Left colon (tissue), 2 donors: ENCODE measurements at regions not wholly inside any gene's neighbourhood (a gene's known extent, or its start where the extent isn't known, plus 50 kb on each side); places are given as distances from the start of the nearest gene placed in this dataset.
A peak's percentile ranks its signal among the peaks of the same experiment; 100 is the strongest.

ENCODE experiments used
- ATAC-seq: fragments of 200-7000 bp; cut with Tn5 transposase; one replicate; pipeline ENCODE4 v1.9.1; 2020; ENCODE audit warnings: mild to moderate bottlenecking, moderate library complexity
- DNase-seq, 2 donors: peaks; one replicate each; pipeline ENCODE4 v3.0.0-alpha.2; 2020
- intact Hi-C, 2 donors: fragments of 100-400 bp; cut with DNase I in 1 of 2; cut with micrococcal nuclease in 1 of 2; formaldehyde crosslinking; loops; one replicate each; pipeline versions ENCODE4 v1.11.2 to v1.14.0; 2022; cut with DNase I, micrococcal nuclease
- donor health status: DM: no; HTN: no; CAD: no.
- donor health status: DM: yes; HTN: yes; CAD: no.

DNA sequence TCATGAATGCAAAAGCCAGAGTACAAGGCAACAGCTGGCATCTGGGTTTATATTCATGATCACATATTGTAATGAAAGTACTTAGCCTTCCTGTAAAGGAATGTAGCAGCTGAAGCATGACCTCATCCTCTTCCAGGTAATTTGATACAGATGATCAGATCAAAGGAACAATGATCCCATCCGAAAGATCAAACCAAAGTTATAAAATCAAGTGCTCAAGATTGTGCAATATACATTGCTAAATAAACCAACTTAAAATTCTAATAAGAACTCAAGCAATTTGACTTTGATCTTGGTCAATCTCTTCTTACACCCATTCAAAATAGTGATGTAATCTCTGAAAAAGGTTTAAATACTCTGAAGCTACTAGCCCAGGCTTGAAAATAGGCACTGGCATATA lies 113.1 kb upstream of the INPP4B start:
- DNase-seq = no peak
- ATAC-seq = no peak
- intact Hi-C loops = no loop called here

DNA sequence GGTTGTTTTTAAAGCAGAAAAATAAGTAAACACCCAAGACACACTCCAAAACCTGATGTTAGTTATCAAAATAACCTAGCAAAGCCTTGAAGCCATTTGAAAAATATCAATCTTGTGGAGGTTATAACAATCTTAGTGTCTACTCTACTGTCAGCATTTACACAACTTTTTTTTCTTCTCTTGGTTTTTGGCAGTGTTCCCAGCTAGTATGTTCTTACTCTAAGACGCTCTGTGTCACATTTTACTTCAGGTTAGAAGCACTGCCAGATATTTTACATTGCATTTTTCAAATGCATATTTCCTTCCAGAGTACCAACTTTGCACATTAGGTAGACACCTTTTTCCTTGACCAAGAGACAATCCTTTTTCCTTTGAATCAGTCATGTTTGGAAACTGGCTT lies 114.0 kb upstream of the INPP4B start:
- DNase-seq = no peak
- intact Hi-C loops = no loop called here
- ATAC-seq = no peak

DNA sequence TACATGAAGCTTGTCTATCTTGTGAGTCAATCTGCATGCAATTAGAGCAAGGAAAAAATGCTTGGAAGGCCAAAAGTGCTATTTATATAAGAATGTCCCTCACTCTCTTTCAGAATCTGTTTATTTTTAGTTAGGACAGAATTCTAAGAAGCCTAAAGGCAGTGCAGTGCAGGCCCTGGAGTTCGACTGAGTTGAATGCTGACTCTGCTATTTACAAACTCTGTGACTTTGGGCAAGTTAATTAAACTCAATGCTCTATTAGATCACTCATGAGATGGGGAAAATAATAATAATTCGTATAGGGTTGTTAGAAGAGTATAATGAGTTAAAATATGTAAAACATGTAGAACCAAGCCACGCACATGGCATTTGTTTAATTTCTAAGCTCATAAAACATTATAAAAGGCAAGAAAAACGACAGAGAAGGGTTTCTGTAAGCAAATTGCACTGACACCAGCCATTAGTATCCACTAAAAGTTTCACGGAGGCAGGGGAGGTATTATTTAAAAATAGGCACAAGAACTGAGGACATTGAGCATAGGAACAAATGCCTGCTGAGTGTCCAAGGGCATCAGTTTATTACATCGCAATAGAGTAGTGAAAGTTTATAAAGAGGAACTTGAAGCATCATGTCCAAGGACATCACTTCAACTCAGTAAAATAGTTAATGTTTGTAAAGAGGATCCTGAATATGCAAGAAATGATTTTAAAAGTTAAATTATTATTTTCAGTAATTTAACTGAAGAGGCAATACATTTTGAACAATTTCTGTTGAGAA lies 115.0 kb upstream of the INPP4B start:
- intact Hi-C loops = no loop called here
- ATAC-seq = no peak
- no peak for DNase-seq

DNA sequence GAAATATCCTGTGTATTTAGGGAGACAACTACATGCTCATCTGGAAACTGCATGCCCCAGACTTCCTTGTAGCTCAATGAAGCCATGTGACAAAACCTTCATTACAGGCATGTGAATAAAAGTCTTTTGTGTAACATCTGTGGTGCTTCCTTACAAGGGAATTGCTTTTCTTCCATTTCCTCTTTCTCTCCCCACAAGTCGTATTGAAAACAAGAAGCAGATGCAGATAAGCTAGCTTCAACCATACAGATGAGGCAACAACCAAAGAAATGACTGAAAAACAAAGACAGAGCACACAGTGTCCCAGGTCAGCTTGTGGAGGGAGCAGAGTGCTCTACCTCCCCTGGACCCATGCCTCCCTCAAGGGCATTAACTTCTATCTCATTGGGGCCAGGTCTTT lies 115.8 kb upstream of the INPP4B start:
- ATAC-seq (peak; percentile 22), DNase-seq (no peak)
- intact Hi-C loops = no loop called here

DNA sequence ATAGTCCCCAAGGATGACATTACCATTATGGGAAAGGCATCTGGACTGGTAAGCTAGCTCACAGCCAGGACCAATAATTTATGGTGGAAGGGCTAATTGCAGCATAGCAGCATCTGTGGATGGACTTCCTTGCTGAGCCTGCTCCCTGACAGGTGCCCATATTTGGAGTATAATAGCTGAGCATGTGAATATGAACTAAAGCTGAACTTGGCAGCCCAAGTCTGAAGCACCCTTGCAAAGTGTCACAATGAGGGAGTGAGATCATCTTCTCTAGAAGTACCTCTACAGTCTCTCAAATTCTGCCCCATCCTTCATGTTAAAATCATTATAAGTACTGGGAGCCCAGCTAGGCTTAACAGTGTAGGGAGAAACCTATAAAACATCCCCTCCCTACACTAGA lies 128.2 kb upstream of the INPP4B start:
- peak in 1 of 2 donors; percentile 31 for DNase-seq

DNA sequence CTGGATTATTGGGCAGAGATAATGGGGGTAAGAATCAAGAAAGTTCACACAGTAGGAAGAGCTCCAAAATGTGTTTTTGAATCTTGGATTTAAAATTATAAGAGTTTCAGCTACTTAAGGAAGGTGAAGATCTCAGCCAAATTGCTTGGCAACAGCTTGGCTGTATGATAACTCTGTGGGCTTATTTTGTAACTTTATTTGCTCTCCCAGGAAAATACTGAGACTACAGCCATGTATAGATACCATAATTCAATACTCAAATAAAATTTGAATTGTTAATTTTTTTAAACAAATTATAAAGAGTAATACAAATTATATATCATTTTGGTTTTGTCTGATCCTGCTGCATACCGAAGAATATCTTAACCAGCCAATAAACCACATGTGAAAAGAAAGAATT lies 129.5 kb upstream of the INPP4B start:
- no peak for DNase-seq
- intact Hi-C loops = no loop called here
- no peak for ATAC-seq

More for the DNA sequence above, 128.2 kb upstream of the INPP4B start:
- intact Hi-C loops = no loop called here
- ATAC-seq = no peak

DNA sequence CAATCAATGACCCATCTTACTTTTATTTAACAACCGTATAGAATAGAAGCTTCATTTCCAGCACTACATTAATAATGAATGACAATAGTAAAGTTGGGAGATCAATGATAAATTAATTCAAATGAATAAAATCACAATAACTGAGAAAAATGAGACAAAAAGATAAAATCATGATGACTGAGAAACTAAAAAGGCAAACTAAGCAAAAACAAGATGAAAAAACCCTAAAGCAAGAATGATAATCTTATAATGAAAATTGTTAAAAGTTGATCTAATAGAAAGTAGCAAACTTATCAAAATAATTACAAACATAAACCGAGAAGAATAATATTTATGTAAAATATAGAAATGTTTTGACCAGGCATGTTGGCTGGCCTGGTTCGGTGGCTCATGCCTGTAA lies 130.4 kb upstream of the INPP4B start:
- DNase-seq = no peak
- ATAC-seq = no peak
- intact Hi-C loops = no loop called here

DNA sequence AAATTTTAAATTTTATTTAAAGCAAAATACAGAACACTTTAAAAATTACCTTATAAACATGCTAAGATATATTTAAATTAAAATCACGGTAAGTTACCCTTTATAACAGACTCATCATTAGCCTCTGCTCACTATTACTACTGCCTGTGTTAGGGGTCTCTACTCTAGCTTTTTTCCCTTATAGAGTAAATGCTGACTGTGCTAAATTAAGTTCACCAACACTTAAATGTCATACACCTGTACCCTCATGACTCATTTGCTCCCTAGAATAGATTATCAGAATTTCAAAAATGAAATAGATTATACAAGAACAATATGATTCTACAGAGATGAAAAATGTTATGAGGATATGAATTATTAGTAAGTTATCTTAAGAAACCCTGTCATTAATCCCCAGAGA lies 131.1 kb upstream of the INPP4B start:
- DNase-seq (no peak), ATAC-seq (no peak)
- intact Hi-C loops = no loop called here

DNA sequence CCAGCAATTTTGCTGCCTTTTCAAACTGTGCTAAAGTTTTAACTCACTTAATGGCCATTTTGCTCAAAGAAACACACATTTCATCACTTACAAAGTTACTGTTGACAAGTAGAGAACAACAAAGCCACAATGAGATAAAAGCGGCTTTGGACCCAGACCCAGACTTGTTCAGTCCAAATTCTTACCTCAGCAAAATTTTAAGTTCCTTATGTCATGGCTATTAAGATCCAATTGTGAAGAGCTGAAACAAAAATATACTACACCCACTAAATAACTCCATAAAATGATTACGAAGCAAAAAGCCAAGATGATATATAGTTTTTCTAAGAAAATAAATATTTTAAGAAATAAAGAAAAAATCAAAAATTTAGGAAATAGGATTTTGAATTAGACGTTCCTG lies 137.0 kb upstream of the INPP4B start:
- no peak for DNase-seq
- ATAC-seq = no peak
- intact Hi-C loops = no loop called here

DNA sequence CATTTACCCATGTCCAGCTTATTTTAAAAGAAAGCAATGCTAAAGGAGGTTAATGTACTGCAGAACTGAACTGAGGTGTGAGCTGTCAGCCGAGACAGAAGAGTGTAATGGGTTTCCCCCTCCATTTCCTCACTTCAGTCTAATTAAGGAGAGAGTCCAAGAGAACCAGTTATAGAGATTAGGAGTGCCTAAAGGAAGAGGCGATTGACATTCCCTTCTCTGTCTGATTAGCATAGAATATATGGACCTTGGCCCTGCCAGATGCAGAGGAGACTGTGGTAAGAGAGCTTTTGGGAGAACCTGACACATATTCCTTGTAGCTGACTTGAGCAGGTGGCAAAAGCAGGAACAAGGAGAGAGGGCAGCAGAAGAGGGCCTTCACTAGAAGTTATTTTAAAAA lies 137.5 kb upstream of the INPP4B start:
- no peak for DNase-seq
- ATAC-seq = peak; percentile 65
- intact Hi-C loops = no loop called here

DNA sequence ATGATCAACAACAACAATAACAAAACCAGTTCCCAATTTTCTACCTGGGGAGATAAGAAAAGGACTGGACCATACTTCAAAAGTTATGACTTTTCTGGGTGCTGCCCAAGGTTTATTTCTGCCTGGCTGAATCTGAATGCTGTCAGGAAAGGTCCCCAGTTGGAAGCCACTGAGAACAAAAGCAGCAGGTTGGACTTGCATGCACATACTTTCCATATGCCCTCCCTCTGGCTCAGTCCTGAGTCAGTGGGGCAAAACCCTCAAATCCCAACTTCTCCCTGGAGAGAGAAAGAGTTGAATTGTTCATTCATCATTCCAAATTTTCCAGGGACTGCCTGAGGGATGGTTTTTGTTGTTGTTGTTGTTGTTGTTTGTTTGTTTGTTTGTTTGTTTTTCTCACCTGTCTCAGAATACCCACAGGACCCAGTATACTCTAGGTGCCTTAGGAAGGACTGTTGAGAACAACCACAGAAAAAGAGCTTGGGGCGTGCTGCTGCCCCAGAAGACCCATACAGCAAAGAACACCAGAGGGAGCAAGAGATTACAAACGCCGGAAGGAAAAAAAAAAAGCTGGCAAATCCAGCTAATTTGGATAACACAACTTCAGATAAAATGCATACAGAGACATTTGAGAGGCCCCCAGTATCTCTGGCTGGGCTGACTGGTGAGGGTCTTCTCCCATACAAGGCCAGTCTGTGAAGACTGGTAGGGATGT lies 138.9 kb upstream of the INPP4B start:
- DNase-seq (peak in 1 of 2 donors; percentile 11), ATAC-seq (peak; percentile 73)
- intact Hi-C loops = no loop called here

DNA sequence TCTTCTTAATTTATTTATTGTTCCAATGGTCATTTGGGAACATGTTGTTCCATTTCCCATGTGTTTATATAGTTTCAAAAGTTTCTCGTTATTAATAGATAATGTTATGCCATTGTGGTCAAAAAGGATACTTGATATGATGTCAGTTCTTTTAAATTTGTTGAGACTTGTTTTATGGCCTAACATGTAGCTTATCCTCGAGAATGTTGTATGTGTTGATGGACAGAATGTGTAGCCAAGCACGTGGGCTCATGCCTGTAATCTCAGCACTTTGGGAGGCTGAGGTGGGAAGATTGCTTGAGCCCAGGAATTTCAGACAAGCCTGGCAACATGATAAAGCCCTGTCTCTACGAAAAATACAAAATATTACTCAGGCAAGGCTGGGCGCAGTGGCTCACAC lies 168.5 kb upstream of the USP38 start:
- no peak for DNase-seq
- intact Hi-C loops = no loop called here
- no peak for ATAC-seq

DNA sequence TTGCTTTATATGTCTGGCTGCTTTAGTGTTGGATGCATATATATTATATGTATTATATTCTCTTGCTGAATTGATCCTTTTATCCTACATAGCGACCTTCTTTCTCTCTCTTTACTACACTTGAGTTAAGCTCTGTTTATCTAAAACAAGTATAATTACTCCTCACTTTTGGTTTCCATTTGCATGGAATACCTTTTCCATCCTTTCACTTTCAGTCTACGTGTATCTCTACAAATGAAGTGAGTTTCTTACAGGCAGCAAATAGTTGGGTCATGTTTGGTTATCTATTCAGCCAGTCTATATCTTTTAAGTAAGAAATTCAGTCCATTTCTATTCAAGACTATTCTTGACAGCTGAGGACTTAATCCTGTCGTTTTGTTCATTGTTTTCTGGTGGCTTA lies 167.5 kb upstream of the USP38 start:
- DNase-seq (no peak), ATAC-seq (no peak)
- intact Hi-C loops = no loop called here

DNA sequence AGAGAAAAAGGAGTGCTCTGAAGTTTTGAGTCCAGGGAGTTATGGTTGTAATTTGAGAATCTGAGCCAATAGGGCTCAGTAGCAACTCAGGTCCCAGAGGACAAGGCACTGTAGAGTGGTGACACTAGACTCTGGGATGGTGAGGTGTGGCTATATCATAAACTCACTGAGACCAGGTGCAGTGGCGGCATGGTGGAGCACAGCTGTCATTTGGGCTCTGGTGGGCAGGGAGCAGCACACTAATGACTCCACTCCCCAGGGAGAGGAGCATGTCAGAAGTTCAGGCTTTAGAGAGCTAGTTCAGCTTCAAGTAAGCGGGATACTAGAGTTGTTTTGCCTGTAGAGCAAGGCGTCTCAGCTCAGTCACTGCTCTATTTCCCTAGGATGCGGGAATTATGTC lies 165.4 kb upstream of the USP38 start:
- no peak for DNase-seq
- no peak for ATAC-seq
- intact Hi-C loops = no loop called here

DNA sequence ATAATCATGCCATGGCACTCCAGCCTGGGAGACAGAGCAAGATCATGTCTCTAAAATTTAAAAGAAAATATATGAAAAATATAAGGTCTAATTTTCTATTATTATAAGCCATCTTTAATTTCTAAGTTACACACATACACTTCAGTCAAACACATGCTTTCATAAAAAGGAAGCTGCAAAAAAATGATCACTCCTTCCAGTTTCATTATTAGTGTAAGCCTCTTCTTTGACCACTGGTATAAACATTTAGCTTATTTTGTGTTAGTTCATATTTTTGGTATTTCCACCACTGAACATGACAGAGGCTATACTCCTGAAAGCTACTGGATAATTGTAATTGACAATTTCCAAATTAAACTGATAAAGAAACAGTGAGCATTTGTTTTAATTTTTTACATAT lies 163.3 kb upstream of the USP38 start:
- ATAC-seq = no peak
- no peak for DNase-seq
- intact Hi-C loops = no loop called here

DNA sequence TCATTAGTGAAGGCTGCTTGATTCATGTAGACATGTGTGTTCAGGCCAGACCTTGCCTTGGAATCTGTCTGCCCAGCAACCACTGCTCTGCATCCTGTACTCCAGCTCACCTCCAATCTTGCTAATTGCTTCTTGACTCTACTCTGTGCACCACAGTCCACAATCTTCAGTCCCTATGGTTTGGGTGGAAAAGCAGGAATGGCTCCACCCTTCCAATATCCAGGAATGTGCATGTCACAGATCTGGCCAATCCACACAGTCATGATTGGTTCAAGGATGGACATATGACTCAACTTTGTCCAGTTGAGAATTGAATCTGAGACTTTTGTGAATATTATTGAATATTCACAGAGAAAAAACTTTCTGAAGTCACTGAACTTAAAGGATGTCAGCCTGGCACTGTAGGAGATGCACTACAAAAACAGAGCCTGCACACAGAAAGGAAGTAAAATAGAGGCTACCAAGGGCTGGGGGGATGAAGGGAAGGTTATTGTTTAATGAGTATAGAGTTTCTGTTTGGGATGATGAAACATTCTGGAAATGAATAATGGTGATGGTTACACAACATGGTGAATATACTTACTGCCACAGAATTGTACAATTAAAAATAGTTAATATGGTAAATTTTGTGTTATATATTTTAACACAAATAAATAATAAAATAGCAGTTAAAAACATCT lies 161.3 kb upstream of the USP38 start:
- ATAC-seq (no peak), DNase-seq (no peak)
- intact Hi-C loops = no loop called here

DNA sequence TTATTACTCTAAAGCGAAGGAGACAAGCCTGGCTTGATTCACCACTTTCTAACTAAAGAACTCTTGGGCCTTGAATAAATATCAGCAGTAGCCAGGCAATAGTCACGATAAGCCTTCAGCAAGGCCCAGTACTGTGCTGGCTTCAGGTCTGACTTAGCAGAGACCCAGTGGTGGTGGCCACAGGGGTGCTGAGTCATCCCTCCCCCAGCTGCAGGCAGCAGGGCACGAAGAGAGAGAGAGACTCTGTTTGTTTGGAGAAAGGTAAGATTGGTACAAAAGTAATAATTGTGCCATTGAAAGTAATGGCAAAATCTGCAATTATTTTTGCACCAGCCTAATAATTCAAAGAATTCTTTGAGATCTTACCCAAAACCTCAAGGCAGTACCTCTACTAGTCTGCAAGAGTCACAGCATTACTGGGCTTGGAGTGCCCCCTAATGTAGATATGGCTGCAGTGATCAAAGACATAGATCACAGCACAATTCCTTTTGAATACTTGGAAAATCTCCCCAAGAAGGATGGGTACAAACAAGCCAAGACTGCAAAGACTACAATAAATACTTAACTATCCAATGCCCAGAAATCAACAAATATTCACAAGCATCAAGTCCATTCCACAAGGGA lies 159.5 kb upstream of the USP38 start:
- intact Hi-C loops = no loop called here
- ATAC-seq = no peak
- no peak for DNase-seq

DNA sequence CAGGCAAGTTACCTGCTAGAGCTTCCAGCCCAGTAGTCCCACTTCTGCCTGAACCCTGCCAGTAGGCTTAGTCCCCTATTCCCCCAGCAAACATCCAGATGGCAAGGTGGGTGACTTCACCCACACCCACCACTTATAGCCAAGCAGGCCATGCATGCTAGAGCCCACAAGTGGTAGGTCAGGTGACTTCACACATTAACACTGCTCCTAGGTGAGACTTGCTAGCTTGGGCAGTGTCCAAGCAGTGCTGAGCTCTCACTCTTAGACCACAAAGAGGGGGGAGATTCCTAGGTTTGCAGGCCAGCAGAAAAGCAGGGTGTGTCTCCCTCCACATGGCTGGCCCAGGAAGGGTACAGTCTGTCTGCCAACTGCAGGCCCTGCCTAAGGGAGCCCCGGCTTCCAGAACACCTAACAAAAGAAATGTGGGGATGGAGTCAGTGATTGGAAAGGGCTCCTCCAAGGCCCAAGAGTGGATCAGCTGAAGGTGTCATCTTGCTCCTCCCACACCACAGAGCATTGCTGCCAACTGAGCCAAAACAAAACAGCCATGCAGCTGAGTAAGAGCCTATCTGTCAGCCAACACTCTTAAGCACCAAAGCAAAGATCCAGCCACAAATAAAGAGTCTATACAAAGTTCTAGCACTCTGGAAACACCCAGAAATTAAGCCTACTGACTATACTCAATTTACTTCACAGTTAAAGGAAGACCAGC lies 158.1 kb upstream of the USP38 start:
- intact Hi-C loops = no loop called here
- ATAC-seq = no peak
- no peak for DNase-seq

DNA sequence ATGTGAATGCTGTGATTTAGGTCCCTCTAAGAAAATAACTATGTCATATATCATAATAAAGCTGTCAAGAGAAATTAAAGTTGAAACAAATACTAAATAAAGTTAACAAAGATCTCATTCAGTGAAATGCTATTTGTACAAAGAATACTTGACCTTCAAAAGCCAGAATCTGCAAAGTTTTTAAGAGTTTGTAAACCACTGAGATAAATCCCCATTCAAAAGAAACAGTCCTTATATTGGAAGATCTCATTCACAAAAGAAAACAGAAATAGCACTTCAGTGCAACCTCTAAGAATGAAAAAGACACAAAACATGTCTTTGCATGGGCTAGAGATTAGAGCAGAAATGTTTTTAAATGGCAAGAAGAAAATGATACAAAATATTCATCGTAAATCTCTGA lies 149.1 kb upstream of the USP38 start:
- no peak for ATAC-seq
- intact Hi-C loops = no loop called here

More for the DNA sequence above, 149.1 kb upstream of the USP38 start:
- DNase-seq = no peak
